KMS-11 (cell line): ENCODE measurements at regions not wholly inside any gene's neighbourhood (a gene's known extent, or its start where the extent isn't known, plus 50 kb on each side); places are given as distances from the start of the nearest gene placed in this dataset.

ENCODE experiments used
- H2AFZ ChIP-seq: fragments of 200-600 bp; sonication (generic); 2 replicates; pipeline ENCODE4 v1.6.1; 2016; ENCODE audit warnings: antibody characterized with exemption, mixed run types, low read depth
- H3K27ac ChIP-seq: fragments of 200-600 bp; sonication (generic); 2 replicates; pipeline ENCODE4 v1.6.1; 2016; ENCODE audit warnings: mild to moderate bottlenecking, mixed run types
- H3K27me3 ChIP-seq: fragments of 200-600 bp; sonication (generic); 2 replicates; pipeline ENCODE4 v1.6.1; 2017; ENCODE audit warnings: mild to moderate bottlenecking, low read depth, mixed run types, moderate library complexity; ENCODE audit not compliant: insufficient read depth
- H3K36me3 ChIP-seq: fragments of 200-600 bp; sonication (generic); 2 replicates; pipeline ENCODE4 v1.6.1; 2017; ENCODE audit warnings: mild to moderate bottlenecking, mixed run types; ENCODE audit not compliant: insufficient read depth
- H3K4me1 ChIP-seq: fragments of 200-600 bp; sonication (generic); 2 replicates; pipeline ENCODE4 v1.6.1; 2016; ENCODE audit warnings: mild to moderate bottlenecking, low read depth, mixed run types; ENCODE audit not compliant: poor library complexity, severe bottlenecking
- H3K4me2 ChIP-seq: fragments of 200-600 bp; sonication (generic); 2 replicates; pipeline ENCODE4 v1.7.0; 2016; ENCODE audit warnings: mild to moderate bottlenecking, mixed run types
- H3K4me3 ChIP-seq: fragments of 200-600 bp; sonication (generic); IDR thresholded peaks from 2 replicates; pipeline ENCODE4 v1.6.1; 2017; ENCODE audit warnings: low read depth, low read length, mixed read lengths; ENCODE audit not compliant: insufficient read depth
- H3K79me2 ChIP-seq: fragments of 200-600 bp; sonication (generic); 2 replicates; pipeline ENCODE4 v1.6.1; 2016; ENCODE audit warnings: low read depth, mixed run types; ENCODE audit not compliant: insufficient read depth
- H3K9ac ChIP-seq: fragments of 200-600 bp; sonication (generic); 2 replicates; pipeline ENCODE4 v1.6.1; 2016; ENCODE audit warnings: mild to moderate bottlenecking, mixed run types
- H4K20me1 ChIP-seq: fragments of 200-600 bp; sonication (generic); 2 replicates; pipeline ENCODE4 v1.6.1; 2016; ENCODE audit warnings: mild to moderate bottlenecking, mixed run types; ENCODE audit not compliant: insufficient read depth
- CTCF ChIP-seq: fragments of 200-600 bp; sonication (generic); conservative IDR thresholded peaks from 2 replicates; pipeline ENCODE4 v1.6.1; 2017; ENCODE audit warnings: low read depth, mild to moderate bottlenecking, antibody characterized with exemption, low read length, moderate library complexity, mixed read lengths

DNA sequence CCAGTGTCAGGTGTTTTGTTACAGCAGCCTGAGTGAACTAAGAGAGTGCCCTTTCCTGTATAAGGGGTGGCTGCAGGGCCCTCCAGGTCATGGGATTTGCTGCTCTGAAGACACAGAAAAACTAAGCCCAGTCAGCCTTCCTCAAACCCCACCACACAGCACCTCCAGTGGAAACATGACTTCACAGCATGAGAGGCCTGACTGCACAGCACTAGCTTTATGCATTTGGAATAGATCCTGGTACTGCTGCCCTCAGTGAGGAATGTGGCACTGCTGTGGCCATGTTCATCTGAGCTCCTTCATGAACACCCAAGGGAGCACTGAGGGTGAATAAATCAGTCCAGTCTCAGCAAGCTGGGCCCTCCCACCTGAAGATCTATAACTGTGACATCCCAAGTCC, 296.1 kb upstream of the FOXQ1 start:
- Histone ChIP-seq H3K36me3 (no peaks in the 10 kb centered on the region), H3K79me2 (no peaks in the 10 kb centered on the region), H3K4me2 (no peak overlapping the region; the same call in 1 of the 2 replicates), H2AFZ (no peak overlapping the region), H3K27ac (no peak overlapping the region; the same call in 1 of the 2 replicates), H3K9ac (no peak overlapping the region), H3K27me3 (no peaks in the 10 kb centered on the region), H4K20me1 (no peaks in the 10 kb centered on the region), H3K4me3 (no peak overlapping the region), H3K4me1 (peaks cover 52% of the 10 kb centered on the region)
- TF ChIP-seq CTCF, result no peak

DNA sequence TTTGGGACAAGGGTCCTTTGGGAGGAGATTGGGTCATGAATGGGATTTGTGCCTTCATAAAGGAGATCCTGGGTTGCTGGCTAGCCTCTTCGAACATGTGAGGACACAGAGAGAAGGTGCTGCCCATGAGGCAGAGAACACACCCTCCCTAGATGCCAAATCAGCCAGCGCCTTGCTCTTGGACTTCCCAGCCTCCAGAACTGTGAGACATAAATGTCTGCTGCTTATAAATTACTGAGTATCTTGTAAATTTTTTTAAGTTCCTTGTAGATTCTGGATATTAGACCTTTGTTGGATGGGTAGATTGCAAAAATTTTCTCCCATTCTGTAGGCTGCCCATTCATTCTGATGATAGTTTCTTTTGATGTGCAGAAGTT, 297.5 kb upstream of the FOXQ1 start:
- Histone ChIP-seq H3K4me2 (peak overlapping the region; percentile 78), H2AFZ (peak overlapping the region; percentile 64), H3K4me3 (no peak overlapping the region), H3K79me2 (no peaks in the 10 kb centered on the region), H3K36me3 (no peaks in the 10 kb centered on the region), H4K20me1 (no peaks in the 10 kb centered on the region), H3K27ac (peak overlapping the region; percentile 95), H3K9ac (peak overlapping the region; percentile 49; the same call in 1 of the 2 replicates), H3K4me1 (peaks cover 65% of the 10 kb centered on the region), H3K27me3 (no peaks in the 10 kb centered on the region)
- TF ChIP-seq CTCF, result no peak

DNA sequence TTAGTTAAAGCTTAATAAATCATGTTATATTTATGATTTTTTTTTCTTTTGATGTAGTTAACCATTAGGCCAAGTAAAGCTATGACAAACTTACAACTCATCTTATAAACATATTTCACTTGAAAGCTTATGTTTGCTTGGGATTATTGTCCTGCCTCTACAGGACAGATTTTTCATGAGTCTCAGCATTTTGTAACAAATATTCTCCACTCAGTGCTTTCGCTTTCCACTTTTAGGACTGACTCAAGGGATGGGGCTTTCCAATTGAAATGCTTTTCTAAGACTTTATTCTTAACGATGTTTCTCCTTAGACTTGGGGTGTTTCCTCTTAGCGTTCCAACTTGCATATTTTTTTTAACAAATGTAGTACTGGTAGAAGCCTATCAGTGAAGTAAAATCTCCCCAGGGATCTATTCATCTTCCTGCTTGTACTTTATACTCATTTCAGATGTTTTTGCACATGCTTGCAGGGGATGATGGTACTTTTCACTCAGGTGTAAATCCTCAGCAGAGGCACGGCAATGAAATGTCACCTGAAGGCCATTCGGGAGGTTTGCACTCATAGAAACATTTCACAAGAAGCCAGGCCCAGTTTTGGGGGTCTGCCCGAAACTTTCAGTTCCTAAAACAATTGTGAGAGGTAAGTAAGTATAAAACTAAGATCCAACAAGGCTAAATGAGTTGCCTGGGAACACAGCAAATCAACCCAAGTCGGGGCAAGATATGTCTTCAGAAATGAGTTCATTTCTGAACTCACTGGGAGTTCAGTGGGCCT, 298.1 kb upstream of the FOXQ1 start:
- Histone ChIP-seq H3K79me2 (no peaks in the 10 kb centered on the region), H3K36me3 (no peaks in the 10 kb centered on the region), H2AFZ (peak overlapping the region; percentile 64), H4K20me1 (no peaks in the 10 kb centered on the region), H3K9ac (peak overlapping the region; percentile 49; the same call in 1 of the 2 replicates), H3K4me3 (no peak overlapping the region), H3K27ac (peak overlapping the region; percentile 95), H3K27me3 (no peaks in the 10 kb centered on the region), H3K4me2 (peak overlapping the region; percentile 78), H3K4me1 (peaks cover 71% of the 10 kb centered on the region)
- no peak for TF ChIP-seq CTCF

GRCh38 chr6:1009103-1009502, 302.8 kb upstream of the FOXQ1 start:
- Histone ChIP-seq H3K4me1 (peaks cover 68% of the 10 kb centered on the region), H3K36me3 (no peaks in the 10 kb centered on the region), H2AFZ (no peak overlapping the region), H3K27ac (no peak overlapping the region), H3K4me2 (peak overlapping the region; percentile 79), H3K4me3 (no peak overlapping the region), H3K9ac (no peak overlapping the region), H3K79me2 (no peaks in the 10 kb centered on the region), H4K20me1 (no peaks in the 10 kb centered on the region), H3K27me3 (no peaks in the 10 kb centered on the region; the same call in 1 of the 2 replicates)
- no peak for TF ChIP-seq CTCF
